ENCODE measurements at regions not wholly inside any gene's neighbourhood (a gene's known extent, or its start where the extent isn't known, plus 50 kb on each side); places are given as distances from the start of the nearest gene placed in this dataset.

DNA sequence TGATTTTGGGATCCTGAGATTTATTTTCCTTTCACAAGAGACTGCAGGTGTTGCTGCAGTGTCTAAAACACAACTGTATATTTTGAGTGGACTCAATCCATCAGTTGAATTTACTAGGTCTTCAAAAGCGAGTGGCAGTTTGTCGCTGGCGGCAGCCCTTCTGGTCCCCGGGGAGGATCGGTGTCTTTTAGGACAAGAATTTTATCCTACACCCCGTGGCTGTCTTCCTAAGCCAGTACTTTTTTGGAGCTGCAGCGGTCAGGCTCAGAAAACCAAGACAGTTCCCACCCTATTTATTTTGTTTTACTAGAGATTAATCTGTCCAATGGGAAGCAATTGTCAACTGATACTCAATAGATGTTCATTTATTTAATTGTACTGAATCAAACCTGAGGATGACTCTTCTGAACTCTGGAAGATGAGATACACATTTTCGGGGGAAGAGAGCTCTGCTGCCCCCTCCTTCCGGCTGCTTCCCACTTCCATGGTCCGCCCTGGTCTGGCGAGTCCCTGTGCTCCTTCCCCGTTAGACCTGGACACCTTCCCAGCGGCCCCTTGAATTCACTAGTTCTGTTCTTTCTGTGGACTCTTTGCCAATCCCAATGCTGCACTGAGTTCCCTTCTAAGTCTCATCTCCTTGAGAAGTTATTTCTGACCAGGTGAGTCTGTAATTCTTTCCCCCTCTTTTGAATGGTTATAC lies 90.6 kb downstream of the ERMARD start:
- H3K27me3 ChIP-seq (ENCODE audit: control insufficient read depth in 1 of 2, insufficient read depth in 1 of 2, low read length in 2 of 2): peaks cover 7 to 61% of the 10 kb centered on the region in 2 experiments
- no peak overlapping the region for H4K8ac ChIP-seq (ENCODE audit: low read length)
- H3K4me3 ChIP-seq (ENCODE audit: insufficient read depth in 1 of 2, low read depth in 1 of 2, low read length in 2 of 2): no peak overlapping the region
- no peak overlapping the region for H3K4ac ChIP-seq (ENCODE audit: low read depth in 1 of 2, low read length in 2 of 2)
- H2BK5ac ChIP-seq (ENCODE audit: low read depth, low read length, poor library complexity, severe bottlenecking): no peak overlapping the region
- no peak overlapping the region for H3K27ac ChIP-seq (ENCODE audit: low read length, poor library complexity, severe bottlenecking)
- no peaks in the 10 kb centered on the region for H3K36me3 ChIP-seq (ENCODE audit: control insufficient read depth in 1 of 2, insufficient read depth in 2 of 2, low read depth in 1 of 2, low read length in 2 of 2)
- 79% methylated on average over 12 of the region's 13 CpGs for WGBS
- H3K79me1 ChIP-seq (replicated peaks; ENCODE audit: low read length, poor library complexity, severe bottlenecking): no peaks in the 10 kb centered on the region
- H2BK120ac ChIP-seq (ENCODE audit: low read depth, low read length): no peak overlapping the region
- H2AK5ac ChIP-seq (ENCODE audit: low read length, severe bottlenecking): no peak overlapping the region
- H3K14ac ChIP-seq (ENCODE audit: low read length in 2 of 2): no peak overlapping the region
- H3K9ac ChIP-seq (ENCODE audit: low read length): no peak overlapping the region
- H3K9me3 ChIP-seq (ENCODE audit: control insufficient read depth, low read length): no peaks in the 10 kb centered on the region
- H3K4me1 ChIP-seq (ENCODE audit: control insufficient read depth, insufficient read depth, low read depth, low read length): peaks cover 2% of the 10 kb centered on the region
- no peak overlapping the region for H2BK12ac ChIP-seq (ENCODE audit: low read length in 2 of 2)
- H3K23ac ChIP-seq (ENCODE audit: low read length in 2 of 2): no peak overlapping the region
- H4K91ac ChIP-seq (ENCODE audit: low read length): no peak overlapping the region
- no peak overlapping the region for H3K4me2 ChIP-seq (ENCODE audit: low read length, poor library complexity, severe bottlenecking)
- no peak overlapping the region for H2BK15ac ChIP-seq (ENCODE audit: low read depth, poor library complexity, severe bottlenecking)
- no peak overlapping the region for H2AFZ ChIP-seq (ENCODE audit: low read depth, low read length)
- DNase-seq: no peak
- no peak overlapping the region for H3K18ac ChIP-seq (ENCODE audit: low read depth in 1 of 2, low read length in 2 of 2)

- Histone ChIP-seq H4K91ac (ENCODE audit: low read length) (no peak overlapping the region), H2AK5ac (ENCODE audit: low read length, severe bottlenecking) (no peak overlapping the region), H2BK5ac (ENCODE audit: low read depth, low read length, poor library complexity, severe bottlenecking) (no peak overlapping the region), H3K36me3 (ENCODE audit: control insufficient read depth in 1 of 2, insufficient read depth in 2 of 2, low read depth in 1 of 2, low read length in 2 of 2) (no peaks in the 10 kb centered on the region), H3K27ac (ENCODE audit: low read length, poor library complexity, severe bottlenecking) (no peak overlapping the region), H2BK120ac (ENCODE audit: low read depth, low read length) (no peak overlapping the region), H3K9me3 (ENCODE audit: control insufficient read depth, low read length) (no peaks in the 10 kb centered on the region), H3K9ac (ENCODE audit: low read length) (no peak overlapping the region), H3K4ac (ENCODE audit: low read depth in 1 of 2, low read length in 2 of 2) (no peak overlapping the region), H3K4me2 (ENCODE audit: low read length, poor library complexity, severe bottlenecking) (no peak overlapping the region), H3K4me1 (ENCODE audit: control insufficient read depth, insufficient read depth, low read depth, low read length) (peaks cover 2% of the 10 kb centered on the region), H3K79me1 (replicated peaks; ENCODE audit: low read length, poor library complexity, severe bottlenecking) (no peaks in the 10 kb centered on the region), H3K27me3 (ENCODE audit: control insufficient read depth in 1 of 2, insufficient read depth in 1 of 2, low read length in 2 of 2) (peaks cover 7 to 65% of the 10 kb centered on the region in 2 experiments), H3K18ac (ENCODE audit: low read depth in 1 of 2, low read length in 2 of 2) (no peak overlapping the region), H2BK12ac (ENCODE audit: low read length in 2 of 2) (no peak overlapping the region), H3K23ac (ENCODE audit: low read length in 2 of 2) (no peak overlapping the region), H4K8ac (ENCODE audit: low read length) (no peak overlapping the region), H3K14ac (ENCODE audit: low read length in 2 of 2) (no peak overlapping the region), H3K4me3 (ENCODE audit: insufficient read depth in 1 of 2, low read depth in 1 of 2, low read length in 2 of 2) (no peak overlapping the region), H2AFZ (ENCODE audit: low read depth, low read length) (no peak overlapping the region), H2BK15ac (ENCODE audit: low read depth, poor library complexity, severe bottlenecking) (no peak overlapping the region)
- DNase-seq: no peak
- WGBS: 92% methylated on average over 6 of the region's 6 CpGs
These were observed 89.8 kb downstream of the ERMARD start for GRCh38 chr6:169841251-169841650.

GRCh38 chr6:169839898-169840631 lies 88.6 kb downstream of the ERMARD start:
- no peak overlapping the region for H2AFZ ChIP-seq (ENCODE audit: low read depth, low read length)
- H3K27me3 ChIP-seq (ENCODE audit: control insufficient read depth in 1 of 2, insufficient read depth in 1 of 2, low read length in 2 of 2): peaks cover 2 to 67% of the 10 kb centered on the region in 2 experiments
- DNase-seq: no peak
- H3K79me1 ChIP-seq (replicated peaks; ENCODE audit: low read length, poor library complexity, severe bottlenecking): no peaks in the 10 kb centered on the region
- H2AK5ac ChIP-seq (ENCODE audit: low read length, severe bottlenecking): no peak overlapping the region
- H2BK5ac ChIP-seq (ENCODE audit: low read depth, low read length, poor library complexity, severe bottlenecking): no peak overlapping the region
- no peaks in the 10 kb centered on the region for H3K36me3 ChIP-seq (ENCODE audit: control insufficient read depth in 1 of 2, insufficient read depth in 2 of 2, low read depth in 1 of 2, low read length in 2 of 2)
- H4K91ac ChIP-seq (ENCODE audit: low read length): peak overlapping the region; percentile 20
- no peak overlapping the region for H3K4ac ChIP-seq (ENCODE audit: low read depth in 1 of 2, low read length in 2 of 2)
- no peak overlapping the region for H2BK15ac ChIP-seq (ENCODE audit: low read depth, poor library complexity, severe bottlenecking)
- H3K9ac ChIP-seq (ENCODE audit: low read length): no peak overlapping the region
- no peak overlapping the region for H3K18ac ChIP-seq (ENCODE audit: low read depth in 1 of 2, low read length in 2 of 2)
- H2BK120ac ChIP-seq (ENCODE audit: low read depth, low read length): no peak overlapping the region
- H3K4me1 ChIP-seq (ENCODE audit: control insufficient read depth, insufficient read depth, low read depth, low read length): peaks cover 2% of the 10 kb centered on the region
- no peak overlapping the region for H3K4me2 ChIP-seq (ENCODE audit: low read length, poor library complexity, severe bottlenecking)
- no peak overlapping the region for H3K27ac ChIP-seq (ENCODE audit: low read length, poor library complexity, severe bottlenecking)
- 76% methylated on average over 25 of the region's 25 CpGs for WGBS
- no peak overlapping the region for H3K23ac ChIP-seq (ENCODE audit: low read length in 2 of 2)
- no peak overlapping the region for H3K4me3 ChIP-seq (ENCODE audit: insufficient read depth in 1 of 2, low read depth in 1 of 2, low read length in 2 of 2)
- no peak overlapping the region for H3K14ac ChIP-seq (ENCODE audit: low read length in 2 of 2)
- H4K8ac ChIP-seq (ENCODE audit: low read length): no peak overlapping the region
- no peak overlapping the region for H2BK12ac ChIP-seq (ENCODE audit: low read length in 2 of 2)
- H3K9me3 ChIP-seq (ENCODE audit: control insufficient read depth, low read length): peaks cover 7% of the 10 kb centered on the region

GRCh38 chr6:169839493-169839892 lies 88.1 kb downstream of the ERMARD start:
- no peak overlapping the region for H3K4me2 ChIP-seq (ENCODE audit: low read length, poor library complexity, severe bottlenecking)
- peaks cover 0 to 67% of the 10 kb centered on the region in 2 experiments for H3K27me3 ChIP-seq (ENCODE audit: control insufficient read depth in 1 of 2, insufficient read depth in 1 of 2, low read length in 2 of 2)
- H2BK12ac ChIP-seq (ENCODE audit: low read length in 2 of 2): no peak overlapping the region
- no peak overlapping the region for H4K8ac ChIP-seq (ENCODE audit: low read length)
- H3K79me1 ChIP-seq (replicated peaks; ENCODE audit: low read length, poor library complexity, severe bottlenecking): no peaks in the 10 kb centered on the region
- no peak overlapping the region for H2AFZ ChIP-seq (ENCODE audit: low read depth, low read length)
- no peak overlapping the region for H3K9ac ChIP-seq (ENCODE audit: low read length)
- 95% methylated on average over 10 of the region's 10 CpGs for WGBS
- no peak overlapping the region for H2BK15ac ChIP-seq (ENCODE audit: low read depth, poor library complexity, severe bottlenecking)
- no peaks in the 10 kb centered on the region for H3K36me3 ChIP-seq (ENCODE audit: control insufficient read depth in 1 of 2, insufficient read depth in 2 of 2, low read depth in 1 of 2, low read length in 2 of 2)
- DNase-seq: no peak
- H3K9me3 ChIP-seq (ENCODE audit: control insufficient read depth, low read length): peaks cover 7% of the 10 kb centered on the region
- no peak overlapping the region for H3K14ac ChIP-seq (ENCODE audit: low read length in 2 of 2)
- no peak overlapping the region for H4K91ac ChIP-seq (ENCODE audit: low read length)
- no peak overlapping the region for H3K18ac ChIP-seq (ENCODE audit: low read depth in 1 of 2, low read length in 2 of 2)
- no peak overlapping the region for H3K23ac ChIP-seq (ENCODE audit: low read length in 2 of 2)
- no peak overlapping the region for H3K4me3 ChIP-seq (ENCODE audit: insufficient read depth in 1 of 2, low read depth in 1 of 2, low read length in 2 of 2)
- H3K27ac ChIP-seq (ENCODE audit: low read length, poor library complexity, severe bottlenecking): no peak overlapping the region
- no peak overlapping the region for H2BK120ac ChIP-seq (ENCODE audit: low read depth, low read length)
- no peak overlapping the region for H3K4ac ChIP-seq (ENCODE audit: low read depth in 1 of 2, low read length in 2 of 2)
- peaks cover 2% of the 10 kb centered on the region for H3K4me1 ChIP-seq (ENCODE audit: control insufficient read depth, insufficient read depth, low read depth, low read length)
- H2BK5ac ChIP-seq (ENCODE audit: low read depth, low read length, poor library complexity, severe bottlenecking): no peak overlapping the region
- no peak overlapping the region for H2AK5ac ChIP-seq (ENCODE audit: low read length, severe bottlenecking)

Measured in mesenchymal stem cell (in vitro differentiated cells and primary cell).